ENCODE measurements at regions not wholly inside any gene's neighbourhood (a gene's known extent, or its start where the extent isn't known, plus 50 kb on each side); places are given as distances from the start of the nearest gene placed in this dataset.
"Not testable (repeated sequence)": the region's sequence is repeated elsewhere in the genome, so short reads cannot be mapped to it uniquely, and the experiment has no call there.

- no peak for DNase-seq (ENCODE audit: low spot score)
- in situ Hi-C loops (cut with HindIII; ENCODE audit: low sequenced_read_pairs), result no loop called here
Observed at GRCh38 chr1:221503268-221503667, 238.6 kb downstream of the DUSP10 start.

- DNase-seq (ENCODE audit: low spot score), result no peak
- in situ Hi-C loops (cut with HindIII; ENCODE audit: low sequenced_read_pairs), result no loop called here
Observed at GRCh38 chr1:221509575-221510355, 232.1 kb downstream of the DUSP10 start.

GRCh38 chr1:221510793-221511503, 230.9 kb downstream of the DUSP10 start:
- in situ Hi-C loops (cut with HindIII; ENCODE audit: low sequenced_read_pairs), result no loop called here
- no peak for DNase-seq (ENCODE audit: low spot score)

- in situ Hi-C loops (cut with HindIII; ENCODE audit: low sequenced_read_pairs), result no loop called here
- no peak for DNase-seq (ENCODE audit: low spot score)
Observed at GRCh38 chr1:221511797-221512196, 230.1 kb downstream of the DUSP10 start.

- DNase-seq (ENCODE audit: low spot score), result no peak
- in situ Hi-C loops (cut with HindIII; ENCODE audit: low sequenced_read_pairs), result no loop called here
Observed at GRCh38 chr1:221514806-221515205, 227.1 kb downstream of the DUSP10 start.

- in situ Hi-C loops (cut with HindIII; ENCODE audit: low sequenced_read_pairs), result no loop called here
- no peak for DNase-seq (ENCODE audit: low spot score)
Observed at GRCh38 chr1:221515496-221515895, 226.4 kb downstream of the DUSP10 start.

GRCh38 chr1:221517961-221518360, 223.9 kb downstream of the DUSP10 start:
- in situ Hi-C loops (cut with HindIII; ENCODE audit: low sequenced_read_pairs), result no loop called here
- no peak for DNase-seq (ENCODE audit: low spot score)

- DNase-seq (ENCODE audit: low spot score), result no peak
Observed at GRCh38 chr1:221520250-221520649, 221.6 kb downstream of the DUSP10 start.

GRCh38 chr1:221521686-221522085, 220.2 kb downstream of the DUSP10 start:
- in situ Hi-C loops (cut with HindIII; ENCODE audit: low sequenced_read_pairs), result no loop called here
- no peak for DNase-seq (ENCODE audit: low spot score)

More at GRCh38 chr1:221520250-221520649, 221.6 kb downstream of the DUSP10 start:
- in situ Hi-C loops (cut with HindIII; ENCODE audit: low sequenced_read_pairs), result no loop called here

GRCh38 chr1:221522529-221522940, 219.4 kb downstream of the DUSP10 start:
- in situ Hi-C loops (cut with HindIII; ENCODE audit: low sequenced_read_pairs), result no loop called here
- no peak for DNase-seq (ENCODE audit: low spot score)

- no peak for DNase-seq (ENCODE audit: low spot score)
- in situ Hi-C loops (cut with HindIII; ENCODE audit: low sequenced_read_pairs), result no loop called here
Observed at GRCh38 chr1:221525749-221526148, 216.1 kb downstream of the DUSP10 start.

- in situ Hi-C loops (cut with HindIII; ENCODE audit: low sequenced_read_pairs), result no loop called here
- DNase-seq (ENCODE audit: low spot score), result no peak
Observed at GRCh38 chr1:221527302-221527701, 214.6 kb downstream of the DUSP10 start.

- DNase-seq (ENCODE audit: low spot score), result no peak
- in situ Hi-C loops (cut with HindIII; ENCODE audit: low sequenced_read_pairs), result no loop called here
Observed at GRCh38 chr1:221527886-221528624, 213.8 kb downstream of the DUSP10 start.

- in situ Hi-C loops (cut with HindIII; ENCODE audit: low sequenced_read_pairs); DNase-seq (ENCODE audit: low spot score): not testable (repeated sequence)
Observed at GRCh38 chr1:221530159-221530558, 211.7 kb downstream of the DUSP10 start.

GRCh38 chr1:221530791-221531190, 211.1 kb downstream of the DUSP10 start:
- in situ Hi-C loops (cut with HindIII; ENCODE audit: low sequenced_read_pairs), result no loop called here
- no peak for DNase-seq (ENCODE audit: low spot score)

- in situ Hi-C loops (cut with HindIII; ENCODE audit: low sequenced_read_pairs), result no loop called here
- no peak for DNase-seq (ENCODE audit: low spot score)
Observed at GRCh38 chr1:221532071-221532773, 209.7 kb downstream of the DUSP10 start.

GRCh38 chr1:221541296-221541695, 200.6 kb downstream of the DUSP10 start:
- no peak for DNase-seq (ENCODE audit: low spot score)
- in situ Hi-C loops (cut with HindIII; ENCODE audit: low sequenced_read_pairs), result no loop called here

GRCh38 chr1:221543529-221544120, 198.3 kb downstream of the DUSP10 start:
- in situ Hi-C loops (cut with HindIII; ENCODE audit: low sequenced_read_pairs), result no loop called here
- DNase-seq (ENCODE audit: low spot score), result peak; percentile 11

- no peak for DNase-seq (ENCODE audit: low spot score)
- in situ Hi-C loops (cut with HindIII; ENCODE audit: low sequenced_read_pairs), result no loop called here
Observed at GRCh38 chr1:221548942-221549341, 192.9 kb downstream of the DUSP10 start.

Data from G401 (cell line).